HepG2 (cell line): ENCODE measurements at regions not wholly inside any gene's neighbourhood (a gene's known extent, or its start where the extent isn't known, plus 50 kb on each side); places are given as distances from the start of the nearest gene placed in this dataset.

ENCODE experiments used
- ATAC-seq: fragments of 200-7000 bp; cut with Tn5 transposase; 3 replicates; pipeline ENCODE4 v1.9.1; 2020; ENCODE audit warnings: mild to moderate bottlenecking, moderate library complexity
- BruUV-seq: library from RNA; stranded (reverse); fragments of 400-500 nt; replicated peaks from 2 replicates; lab custom pipeline; 2021; lab: Mats Ljungman, UMichigan
- CTCF ChIA-PET: fragments of 300-600 bp; formaldehyde crosslinking; extraction: SDS; loops from one replicate; lab custom pipeline; 2021; ENCODE audit warnings: low total read pairs, inconsistent platforms, low intra/inter-chr PET ratio; lab: Yijun Ruan, JAX
- POLR2A ChIA-PET: fragments of 350-600 bp; sonication (Branson Sonifier 250); formaldehyde crosslinking; loops from one replicate; lab custom pipeline; 2020; ENCODE audit warnings: antibody characterized with exemption, inconsistent platforms; lab: Yijun Ruan, JAX
- DNase-seq: peaks from one replicate; pipeline ENCODE4 v3.0.0-alpha.2; 2015; ENCODE audit warnings: low spot score
- FAIRE-seq: peaks from 3 replicates; lab custom pipeline; 2011; peaks lifted over from hg19 to GRCh38; lab: Jason Lieb, UNC
- H2AFZ ChIP-seq: one replicate; pipeline ENCODE4 v1.6.1; 2011; ENCODE audit warnings: low read length, inconsistent platforms
- H3K27ac ChIP-seq: fragments of 300-600 bp; 3 replicates; pipeline ENCODE4 v1.8.0; 2011; ENCODE audit warnings: mixed run types, mild to moderate bottlenecking, mixed read lengths, low read length, inconsistent platforms; ENCODE audit not compliant: insufficient read depth; ENCODE audit errors: extremely low read length
- H3K27me3 ChIP-seq, 2 experiments: fragments of 200-600 bp in 1 of 2; 2 replicates in 1 of 2; 3 replicates in 1 of 2; pipeline versions ENCODE4 v1.6.0 to v1.8.0; 2011; ENCODE audit warnings: low read length in 2 of 2, mild to moderate bottlenecking in 2 of 2, moderate library complexity in 2 of 2, inconsistent platforms in 1 of 2; ENCODE audit not compliant: insufficient read depth in 2 of 2, control insufficient read depth in 1 of 2
- H3K36me3 ChIP-seq, 2 experiments: fragments of 200-600 bp in 1 of 2; replicated peaks in 1 of 2; 2 replicates in 1 of 2; 3 replicates in 1 of 2; pipeline versions ENCODE4 v1.5.1 to v1.8.0; 2011; ENCODE audit warnings: low read length in 2 of 2, inconsistent platforms in 1 of 2; ENCODE audit not compliant: insufficient read depth in 2 of 2, control insufficient read depth in 1 of 2
- H3K4me1 ChIP-seq: 2 replicates; pipeline ENCODE4 v1.5.1; 2012; ENCODE audit warnings: low read length, inconsistent platforms; ENCODE audit not compliant: insufficient read depth
- H3K4me2 ChIP-seq: 2 replicates; pipeline ENCODE4 v1.6.0; 2011; ENCODE audit warnings: low read depth, low read length, inconsistent platforms
- H3K4me3 ChIP-seq, 3 experiments: fragments of 200-600 bp in 1 of 3; sonication (generic), shearing (Covaris generic) in 1 of 3; replicated peaks in 1 of 3; 2 replicates each; pipeline ENCODE4 v1.5.1; 2011 to 2016; ENCODE audit warnings: low read length in 3 of 3, inconsistent platforms in 2 of 3, low read depth in 2 of 3, mild to moderate bottlenecking in 2 of 3, control low read depth in 1 of 3, mixed read lengths in 1 of 3; ENCODE audit not compliant: insufficient read depth in 1 of 3
- H3K79me2 ChIP-seq: one replicate; pipeline ENCODE4 v1.6.1; 2011; ENCODE audit warnings: low read length, inconsistent platforms; ENCODE audit not compliant: insufficient read depth
- H3K9ac ChIP-seq: 2 replicates; pipeline ENCODE4 v1.6.0; 2011; ENCODE audit warnings: mild to moderate bottlenecking, low read depth, low read length, inconsistent platforms; ENCODE audit not compliant: insufficient read depth
- H3K9me3 ChIP-seq: 2 replicates; pipeline ENCODE4 v1.5.1; 2012; ENCODE audit warnings: mild to moderate bottlenecking, low read length
- H4K20me1 ChIP-seq: 2 replicates; pipeline ENCODE4 v1.6.0; 2011; ENCODE audit warnings: inconsistent platforms, mild to moderate bottlenecking, low read length, moderate library complexity; ENCODE audit not compliant: insufficient read depth
- ARID2 ChIP-seq: sonication (generic); formaldehyde crosslinking; IDR thresholded peaks from 2 replicates; pipeline ENCODE4 v1.8.1; 2022; ENCODE audit warnings: mild to moderate bottlenecking, missing genetic modification reagents, borderline replicate concordance
- CHD4 ChIP-seq: fragments of 200-600 bp; sonication (generic); IDR thresholded peaks from 2 replicates; pipeline ENCODE4 v1.7.0; 2017; ENCODE audit warnings: mild to moderate bottlenecking, low read length, borderline replicate concordance
- FOXP1 ChIP-seq, 2 experiments: fragments of 450-650 bp in 1 of 2; IDR thresholded peaks; 2 replicates each; pipeline ENCODE4 v1.6.1; 2017 to 2018; ENCODE audit warnings: antibody characterized with exemption in 1 of 2
- GATAD1 ChIP-seq: IDR thresholded peaks from 2 replicates; pipeline ENCODE4 v1.6.1; 2016; ENCODE audit warnings: missing genetic modification reagents, missing compliant biosample characterization
- SATB2 ChIP-seq: sonication (generic); formaldehyde crosslinking; IDR thresholded peaks from 2 replicates; pipeline ENCODE4 v1.5.0; 2020; ENCODE audit warnings: missing genetic modification reagents
- ZMYM2 ChIP-seq: sonication (generic); formaldehyde crosslinking; IDR thresholded peaks from 2 replicates; pipeline ENCODE4 v1.8.0; 2022; ENCODE audit warnings: mild to moderate bottlenecking, missing genetic modification reagents
- ZNF17 ChIP-seq: sonication (generic); formaldehyde crosslinking; IDR thresholded peaks from 2 replicates; pipeline ENCODE4 v1.5.0; 2020; ENCODE audit warnings: mild to moderate bottlenecking, missing genetic modification reagents
- ZNF260 ChIP-seq: sonication (generic); formaldehyde crosslinking; IDR thresholded peaks from 2 replicates; pipeline ENCODE4 v1.4.0; 2020; ENCODE audit warnings: missing genetic modification reagents, low read depth, mild to moderate bottlenecking, borderline replicate concordance
- ZNF512B ChIP-seq: sonication (generic); formaldehyde crosslinking; IDR thresholded peaks from 2 replicates; pipeline ENCODE4 v1.5.1; 2020; ENCODE audit warnings: missing genetic modification reagents, mild to moderate bottlenecking, borderline replicate concordance
- ZSCAN12 ChIP-seq: sonication (generic); formaldehyde crosslinking; IDR thresholded peaks from 2 replicates; pipeline ENCODE4 v1.9.0; 2021; ENCODE audit warnings: mild to moderate bottlenecking, missing genetic modification reagents
- WGBS: methylation state at CpG from one replicate; pipeline ENCODE4 v1.1.6; 2017; ENCODE audit warnings: low lambda C conversion rate; 5-methylcytosine and 5-hydroxymethylcytosine counted together
- in situ Hi-C: cut with HindIII; loops from 2 replicates; pipeline ENCODE4 v1.10.0; 2017; ENCODE audit warnings: low pct_unique_long_range_greater_than_20kb; ENCODE audit not compliant: extremely low pct_ligation_motif_present
- intact Hi-C: fragments of 100-400 bp; cut with micrococcal nuclease; formaldehyde crosslinking; loops from one replicate; pipeline ENCODE4 v1.10.0; 2022; ENCODE audit not compliant: unreplicated experiment
- TF ChIP-seq, protein P1 (sequence below): sonication (generic); formaldehyde crosslinking; conservative IDR thresholded peaks from 2 replicates; pipeline ENCODE4 v1.5.0; 2020; ENCODE audit warnings: missing genetic modification reagents
- TF ChIP-seq, protein P2 (sequence below): sonication (generic); formaldehyde crosslinking; IDR thresholded peaks from 2 replicates; pipeline ENCODE4 v1.4.0; 2020; ENCODE audit warnings: missing genetic modification reagents
- TF ChIP-seq, protein P3 (sequence below): sonication (generic); formaldehyde crosslinking; IDR thresholded peaks from 2 replicates; pipeline ENCODE4 v1.8.1; 2023; ENCODE audit warnings: mild to moderate bottlenecking, inconsistent platforms, moderate library complexity, missing genetic modification reagents, borderline replicate concordance
- TF ChIP-seq, protein P4 (sequence below): fragments of 450-650 bp; IDR thresholded peaks from 2 replicates; pipeline ENCODE4 v1.6.1; 2017

GRCh38 chr7:7127773-7128172, 54.6 kb upstream of the C1GALT1 start:
- no peaks in the 10 kb centered on the region for H3K27me3 ChIP-seq
- no peaks in the 10 kb centered on the region for H3K36me3 ChIP-seq
- ChIA-PET CTCF (no interaction called here), POLR2A (no interaction called here)
- no peaks in the 10 kb centered on the region for H4K20me1 ChIP-seq
- intact Hi-C loops (no loop called here), in situ Hi-C loops (no loop called here)
- H3K9me3 ChIP-seq = no peaks in the 10 kb centered on the region
- ATAC-seq = no peak
- no peak overlapping the region for H3K4me2 ChIP-seq
- H3K79me2 ChIP-seq = no peaks in the 10 kb centered on the region
- 86% methylated on average over 1 of the region's 1 CpG for WGBS
- no peak overlapping the region for H3K4me3 ChIP-seq
- H3K4me1 ChIP-seq = peaks cover 43% of the 10 kb centered on the region
- H3K9ac ChIP-seq = no peak overlapping the region
- DNase-seq = no peak
- FAIRE-seq = no peak
- H2AFZ ChIP-seq = no peak overlapping the region
- no peak overlapping the region for H3K27ac ChIP-seq
- no TSS peak for BruUV-seq
- TF ChIP-seq ARID2 (CRISPR knock-in tag) = no peak
- TF ChIP-seq ZNF260 = no peak
- TF ChIP-seq SATB2 (CRISPR knock-in tag) = no peak
- TF ChIP-seq GATAD1 (CRISPR knock-in tag) = no peak
- no peak for TF ChIP-seq ZMYM2 (CRISPR knock-in tag)
- TF ChIP-seq CHD4 = no peak
- TF ChIP-seq, protein P1, sequence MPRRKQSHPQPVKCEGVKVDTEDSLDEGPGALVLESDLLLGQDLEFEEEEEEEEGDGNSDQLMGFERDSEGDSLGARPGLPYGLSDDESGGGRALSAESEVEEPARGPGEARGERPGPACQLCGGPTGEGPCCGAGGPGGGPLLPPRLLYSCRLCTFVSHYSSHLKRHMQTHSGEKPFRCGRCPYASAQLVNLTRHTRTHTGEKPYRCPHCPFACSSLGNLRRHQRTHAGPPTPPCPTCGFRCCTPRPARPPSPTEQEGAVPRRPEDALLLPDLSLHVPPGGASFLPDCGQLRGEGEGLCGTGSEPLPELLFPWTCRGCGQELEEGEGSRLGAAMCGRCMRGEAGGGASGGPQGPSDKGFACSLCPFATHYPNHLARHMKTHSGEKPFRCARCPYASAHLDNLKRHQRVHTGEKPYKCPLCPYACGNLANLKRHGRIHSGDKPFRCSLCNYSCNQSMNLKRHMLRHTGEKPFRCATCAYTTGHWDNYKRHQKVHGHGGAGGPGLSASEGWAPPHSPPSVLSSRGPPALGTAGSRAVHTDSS (CRISPR knock-in tag) = no peak
- no peak for TF ChIP-seq ZSCAN12
- TF ChIP-seq, protein P2, sequence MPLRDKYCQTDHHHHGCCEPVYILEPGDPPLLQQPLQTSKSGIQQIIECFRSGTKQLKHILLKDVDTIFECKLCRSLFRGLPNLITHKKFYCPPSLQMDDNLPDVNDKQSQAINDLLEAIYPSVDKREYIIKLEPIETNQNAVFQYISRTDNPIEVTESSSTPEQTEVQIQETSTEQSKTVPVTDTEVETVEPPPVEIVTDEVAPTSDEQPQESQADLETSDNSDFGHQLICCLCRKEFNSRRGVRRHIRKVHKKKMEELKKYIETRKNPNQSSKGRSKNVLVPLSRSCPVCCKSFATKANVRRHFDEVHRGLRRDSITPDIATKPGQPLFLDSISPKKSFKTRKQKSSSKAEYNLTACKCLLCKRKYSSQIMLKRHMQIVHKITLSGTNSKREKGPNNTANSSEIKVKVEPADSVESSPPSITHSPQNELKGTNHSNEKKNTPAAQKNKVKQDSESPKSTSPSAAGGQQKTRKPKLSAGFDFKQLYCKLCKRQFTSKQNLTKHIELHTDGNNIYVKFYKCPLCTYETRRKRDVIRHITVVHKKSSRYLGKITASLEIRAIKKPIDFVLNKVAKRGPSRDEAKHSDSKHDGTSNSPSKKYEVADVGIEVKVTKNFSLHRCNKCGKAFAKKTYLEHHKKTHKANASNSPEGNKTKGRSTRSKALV (CRISPR knock-in tag) = no peak
- no peak for TF ChIP-seq ZNF512B (CRISPR knock-in tag)
- TF ChIP-seq, protein P3, sequence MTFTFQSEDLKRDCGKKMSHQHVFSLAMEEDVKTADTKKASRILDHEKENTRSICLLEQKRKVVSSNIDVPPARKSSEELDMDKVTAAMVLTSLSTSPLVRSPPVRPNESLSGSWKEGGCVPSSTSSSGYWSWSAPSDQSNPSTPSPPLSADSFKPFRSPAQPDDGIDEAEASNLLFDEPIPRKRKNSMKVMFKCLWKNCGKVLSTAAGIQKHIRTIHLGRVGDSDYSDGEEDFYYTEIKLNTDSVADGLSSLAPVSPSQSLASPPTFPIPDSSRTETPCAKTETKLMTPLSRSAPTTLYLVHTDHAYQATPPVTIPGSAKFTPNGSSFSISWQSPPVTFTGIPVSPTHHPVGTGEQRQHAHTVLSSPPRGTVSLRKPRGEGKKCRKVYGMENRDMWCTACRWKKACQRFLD (CRISPR knock-in tag) = no peak
- no peak for TF ChIP-seq ZNF17 (CRISPR knock-in tag)
- TF ChIP-seq FOXP1 (IDR thresholded peaks at IDR 0.05) = no peak
- no peak for TF ChIP-seq FOXP1 (CRISPR knock-in tag; IDR thresholded peaks at IDR 0.05)
- TF ChIP-seq, protein P4, sequence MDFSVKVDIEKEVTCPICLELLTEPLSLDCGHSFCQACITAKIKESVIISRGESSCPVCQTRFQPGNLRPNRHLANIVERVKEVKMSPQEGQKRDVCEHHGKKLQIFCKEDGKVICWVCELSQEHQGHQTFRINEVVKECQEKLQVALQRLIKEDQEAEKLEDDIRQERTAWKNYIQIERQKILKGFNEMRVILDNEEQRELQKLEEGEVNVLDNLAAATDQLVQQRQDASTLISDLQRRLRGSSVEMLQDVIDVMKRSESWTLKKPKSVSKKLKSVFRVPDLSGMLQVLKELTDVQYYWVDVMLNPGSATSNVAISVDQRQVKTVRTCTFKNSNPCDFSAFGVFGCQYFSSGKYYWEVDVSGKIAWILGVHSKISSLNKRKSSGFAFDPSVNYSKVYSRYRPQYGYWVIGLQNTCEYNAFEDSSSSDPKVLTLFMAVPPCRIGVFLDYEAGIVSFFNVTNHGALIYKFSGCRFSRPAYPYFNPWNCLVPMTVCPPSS = no peak
